ENCODE measurements at regions not wholly inside any gene's neighbourhood (a gene's known extent, or its start where the extent isn't known, plus 50 kb on each side); places are given as distances from the start of the nearest gene placed in this dataset.
"Not testable (repeated sequence)": the region's sequence is repeated elsewhere in the genome, so short reads cannot be mapped to it uniquely, and the experiment has no call there.

DNA sequence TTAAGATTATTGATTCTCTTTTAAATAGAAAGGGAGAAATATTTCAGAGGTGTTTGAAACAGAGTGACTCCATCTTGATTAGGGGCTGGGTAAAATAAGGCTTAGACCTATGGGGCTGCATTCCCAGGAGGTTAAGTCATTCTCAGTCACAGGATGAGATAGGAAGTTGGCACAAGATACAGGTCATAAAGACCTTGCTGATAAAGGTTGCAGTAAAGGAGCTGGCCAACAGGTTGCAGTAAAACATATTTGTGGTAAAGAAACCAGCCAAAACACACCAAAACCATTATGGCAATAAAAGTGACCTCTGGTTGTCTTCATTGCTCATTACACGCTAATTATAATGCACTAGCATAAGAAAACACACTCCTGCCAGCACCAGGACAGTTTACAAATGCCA lies 165.0 kb downstream of the SPIN4 start:
- no peak for DNase-seq (ENCODE audit: low read depth in 3 of 3, low spot score in 2 of 3)

DNA sequence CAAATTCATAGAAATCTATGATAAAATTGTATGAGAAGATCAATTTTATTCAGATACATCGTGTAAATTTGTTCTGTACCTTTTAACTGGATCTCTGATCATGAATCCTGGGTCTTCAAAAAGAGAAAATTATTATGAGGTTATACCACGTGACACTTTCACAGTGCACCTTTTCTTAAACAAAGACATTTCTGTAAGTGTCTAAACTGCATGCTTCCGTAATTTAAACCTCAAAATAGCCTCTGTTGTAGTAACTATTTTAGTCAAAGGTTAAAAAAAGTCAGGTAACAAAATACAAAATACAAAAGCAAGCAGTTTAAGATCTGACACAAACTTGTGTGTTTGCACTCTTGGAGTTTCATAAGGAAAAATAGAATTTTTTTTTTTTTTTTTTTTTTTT lies 171.3 kb downstream of the SPIN4 start:
- DNase-seq (ENCODE audit: low read depth in 3 of 3, low spot score in 2 of 3): not testable (repeated sequence)

DNA sequence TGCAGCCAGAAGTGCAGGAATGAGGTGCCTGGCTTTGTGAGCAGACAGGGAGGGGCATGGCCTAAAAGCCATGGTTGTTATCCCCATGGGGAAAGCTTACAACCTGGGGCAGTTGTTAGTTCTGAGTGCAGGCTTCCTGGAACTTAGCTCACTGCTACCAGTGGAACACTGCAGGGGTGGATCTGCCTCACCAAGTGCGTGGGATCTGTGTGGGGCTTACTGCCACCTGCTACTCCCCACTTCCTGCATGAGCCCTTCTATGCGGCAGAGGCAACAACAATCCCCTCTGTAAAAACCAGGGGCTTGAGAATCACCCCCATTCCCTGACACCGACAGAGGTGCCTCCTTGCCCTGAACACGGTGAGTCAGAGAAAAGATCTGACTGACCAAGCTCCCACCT lies 174.6 kb downstream of the SPIN4 start:
- DNase-seq (ENCODE audit: low read depth in 3 of 3, low spot score in 2 of 3): not testable (repeated sequence)

DNA sequence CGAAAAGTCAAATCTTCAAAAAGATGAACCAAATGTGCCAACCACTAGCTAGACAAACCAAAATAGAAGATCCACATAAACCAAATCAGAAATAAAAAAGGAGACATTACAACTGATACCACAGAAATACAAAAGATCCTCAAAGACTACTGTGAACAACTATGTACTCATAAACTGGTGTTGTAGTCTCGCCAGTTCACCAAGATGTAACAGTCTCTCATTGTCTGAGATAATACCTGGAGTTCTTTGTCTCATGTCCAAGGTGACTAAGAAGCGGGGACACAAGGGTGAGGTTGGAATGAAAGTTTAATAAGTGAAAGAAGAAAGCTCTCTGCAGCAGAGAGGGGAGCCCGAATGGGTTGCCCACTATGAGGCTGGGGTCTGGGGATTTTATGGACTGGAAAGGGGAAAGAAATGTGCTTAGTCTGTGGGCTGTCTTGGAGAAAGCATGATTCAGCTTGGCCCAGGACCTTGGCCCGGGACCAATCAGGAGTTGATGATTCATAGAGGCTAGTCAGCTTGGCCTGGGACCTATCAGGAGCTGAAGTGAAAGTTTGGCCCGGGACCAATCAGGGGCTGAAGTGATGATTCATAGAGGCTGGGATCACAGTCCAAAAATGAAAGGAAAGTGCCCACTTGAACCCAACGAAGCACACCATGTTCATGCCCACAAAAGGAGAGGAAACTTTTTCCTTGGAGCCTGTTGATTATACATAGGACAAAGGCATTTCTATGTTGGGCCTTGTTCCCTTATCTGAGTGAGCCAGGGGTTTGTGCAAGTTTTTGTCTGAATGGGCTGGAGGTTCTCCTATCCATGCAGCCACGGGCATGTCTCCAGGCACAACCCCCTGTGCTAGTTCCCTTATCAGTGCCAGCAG lies 177.1 kb downstream of the SPIN4 start:
- DNase-seq (ENCODE audit: low read depth in 3 of 3, low spot score in 2 of 3): not testable (repeated sequence)

DNA sequence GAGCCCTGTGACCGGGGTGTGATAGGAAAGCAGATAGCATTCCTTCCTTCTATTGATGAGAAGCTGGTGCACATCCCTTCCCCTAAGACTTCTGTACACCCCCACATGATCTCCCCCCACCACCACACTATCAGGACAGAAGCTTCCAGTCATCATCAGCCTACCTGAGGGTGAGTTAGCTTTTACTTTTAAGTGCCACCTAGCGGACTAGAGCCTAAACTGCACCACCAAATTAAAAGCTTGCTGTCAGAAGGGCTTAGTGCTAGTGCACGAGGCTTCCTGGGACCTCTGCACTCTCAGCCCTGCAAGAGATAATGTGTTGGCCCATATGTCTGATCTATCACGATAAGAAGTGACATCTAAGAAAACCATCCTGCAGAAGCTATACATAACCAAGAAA lies 181.7 kb downstream of the SPIN4 start:
- DNase-seq (ENCODE audit: low read depth in 3 of 3, low spot score in 2 of 3): not testable (repeated sequence)

DNA sequence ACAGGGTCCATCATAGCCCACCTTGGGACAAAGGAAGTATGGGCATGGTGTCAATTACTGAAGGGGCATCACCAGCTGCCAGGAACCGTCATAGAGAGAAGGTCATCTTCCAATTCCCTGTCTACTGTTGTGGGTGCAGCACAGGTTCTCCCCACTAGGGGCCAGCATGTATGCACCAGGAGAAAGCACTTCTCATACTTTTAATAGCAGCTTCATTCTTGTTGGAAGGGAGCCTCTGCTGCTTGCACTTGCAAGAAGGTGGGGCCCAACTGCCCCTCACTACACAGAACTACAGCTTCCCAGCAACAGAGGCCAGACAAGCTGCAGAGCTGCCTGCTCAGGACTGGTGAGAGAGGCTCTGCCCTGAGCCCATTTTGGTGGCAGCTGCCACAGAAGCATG lies 182.2 kb downstream of the SPIN4 start:
- not testable (repeated sequence) for DNase-seq (ENCODE audit: low read depth in 3 of 3, low spot score in 2 of 3)

DNA sequence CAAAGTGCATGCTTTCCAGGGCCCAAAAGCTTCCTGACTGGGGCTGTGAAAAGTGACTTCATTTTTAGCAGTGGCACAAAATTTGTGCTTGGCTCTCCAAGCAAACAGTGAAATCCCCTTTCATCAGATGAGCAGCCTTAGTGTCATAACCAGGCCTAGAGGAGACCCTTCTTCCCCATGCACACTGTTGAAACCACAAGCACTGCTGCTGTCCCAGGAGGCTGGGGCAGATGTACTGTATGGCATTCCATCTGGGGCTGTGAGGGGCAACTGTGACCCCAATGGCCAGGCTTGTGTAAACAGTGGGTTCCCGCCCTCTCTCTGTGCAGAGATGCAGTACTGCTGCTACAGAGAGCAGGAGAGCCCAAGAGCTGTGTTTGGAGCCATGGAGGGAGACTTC lies 184.1 kb downstream of the SPIN4 start:
- DNase-seq (ENCODE audit: low read depth in 3 of 3, low spot score in 2 of 3): not testable (repeated sequence)

DNA sequence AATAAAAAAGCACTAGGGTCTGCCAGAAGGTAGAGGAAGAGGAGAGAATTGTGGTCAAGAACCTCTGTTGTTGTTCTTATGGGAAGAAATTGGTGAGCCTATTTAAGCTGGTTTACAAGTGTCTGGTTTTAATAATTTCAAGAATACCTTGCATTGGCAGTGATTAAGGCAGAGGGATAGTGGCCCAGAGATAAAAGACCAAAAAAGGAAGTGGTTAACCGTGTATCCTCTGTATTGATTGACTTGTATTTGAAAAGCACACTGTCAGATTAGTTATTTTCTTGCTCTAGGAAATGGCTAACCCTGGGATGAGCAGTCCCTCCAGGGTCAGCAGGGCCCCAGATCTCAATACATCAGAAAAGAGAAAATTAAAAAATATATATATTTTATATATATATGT lies 190.1 kb downstream of the SPIN4 start:
- DNase-seq (ENCODE audit: low read depth in 3 of 3, low spot score in 2 of 3): not testable (repeated sequence)

DNA sequence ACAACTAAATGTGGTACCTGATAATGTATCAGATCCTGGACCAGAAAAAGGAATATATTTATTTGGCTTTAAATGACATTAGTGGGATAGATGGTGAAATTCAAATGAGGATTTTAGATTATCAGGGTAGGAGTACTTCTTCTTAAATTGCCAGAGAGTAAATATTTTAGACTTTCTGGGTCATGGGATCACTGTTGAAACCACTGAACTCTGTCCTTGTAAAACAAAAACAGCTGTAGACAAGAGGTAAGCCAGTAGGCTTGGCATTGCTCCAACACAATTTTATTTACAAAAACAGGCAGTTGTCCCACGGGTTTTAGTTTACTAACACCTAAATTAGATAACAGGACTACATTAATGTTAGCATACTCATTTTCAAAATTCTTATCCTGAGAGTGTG lies 190.8 kb downstream of the SPIN4 start:
- DNase-seq (ENCODE audit: low read depth in 3 of 3, low spot score in 2 of 3): not testable (repeated sequence)

DNA sequence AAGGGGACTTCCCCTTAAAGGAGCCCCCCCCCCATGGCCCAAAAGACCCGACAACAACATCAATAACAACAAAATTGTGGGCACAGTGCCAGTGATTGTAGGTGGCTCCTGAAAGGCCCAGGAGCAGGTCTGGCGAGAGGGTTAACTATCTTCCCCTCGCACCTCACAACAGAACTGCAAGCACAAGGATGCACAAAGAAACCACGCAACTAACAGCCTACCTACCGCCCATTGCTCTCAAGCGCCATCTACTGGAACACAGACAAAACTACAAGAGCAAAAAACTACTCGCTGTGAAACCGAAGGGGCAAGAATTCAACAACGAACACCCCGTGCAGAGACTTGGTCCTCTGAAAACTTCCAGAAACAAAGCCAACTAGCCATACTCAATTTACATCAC lies 205.6 kb downstream of the SPIN4 start:
- not testable (repeated sequence) for DNase-seq (ENCODE audit: low read depth in 3 of 3, low spot score in 2 of 3)

DNA sequence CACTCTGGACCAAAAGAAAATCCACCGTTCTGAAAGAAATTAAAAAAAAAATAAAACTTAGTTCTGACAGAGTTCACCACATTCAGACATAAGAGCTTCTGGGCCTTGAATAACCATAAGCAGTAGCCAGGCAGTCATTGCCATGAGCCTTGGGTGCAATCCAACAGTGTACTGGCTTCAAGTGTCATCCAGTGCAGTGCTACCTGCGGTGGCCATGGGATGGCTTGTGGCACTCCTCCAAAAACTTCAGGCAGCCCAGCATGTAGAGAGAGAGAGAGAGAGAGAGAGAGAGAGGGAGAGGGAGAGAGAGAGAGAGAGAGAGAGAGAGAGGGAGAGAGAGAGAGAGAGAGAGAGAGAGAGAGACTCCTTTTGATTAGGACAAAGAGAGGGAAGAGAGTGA lies 208.5 kb downstream of the SPIN4 start:
- not testable (repeated sequence) for DNase-seq (ENCODE audit: low read depth in 3 of 3, low spot score in 2 of 3)

DNA sequence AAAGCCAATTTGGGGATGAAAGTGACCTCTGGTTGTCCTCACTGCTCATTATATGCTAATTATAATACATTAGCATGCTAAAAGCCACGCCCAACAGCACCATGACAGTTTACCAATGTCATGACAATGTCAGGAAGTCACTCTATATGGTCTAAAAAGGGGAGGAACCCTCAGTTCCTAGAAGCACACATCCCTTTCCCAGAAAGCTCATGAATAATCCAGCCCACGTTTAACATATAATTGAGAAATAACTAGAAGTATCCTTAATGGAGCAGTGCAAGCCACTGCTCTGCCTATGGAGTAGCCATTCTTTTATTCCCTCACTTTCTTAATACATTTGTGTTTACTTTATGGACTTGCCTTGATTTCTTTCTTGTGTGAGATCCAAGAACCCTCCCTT lies 215.3 kb downstream of the SPIN4 start:
- not testable (repeated sequence) for DNase-seq (ENCODE audit: low read depth in 3 of 3, low spot score in 2 of 3)

DNA sequence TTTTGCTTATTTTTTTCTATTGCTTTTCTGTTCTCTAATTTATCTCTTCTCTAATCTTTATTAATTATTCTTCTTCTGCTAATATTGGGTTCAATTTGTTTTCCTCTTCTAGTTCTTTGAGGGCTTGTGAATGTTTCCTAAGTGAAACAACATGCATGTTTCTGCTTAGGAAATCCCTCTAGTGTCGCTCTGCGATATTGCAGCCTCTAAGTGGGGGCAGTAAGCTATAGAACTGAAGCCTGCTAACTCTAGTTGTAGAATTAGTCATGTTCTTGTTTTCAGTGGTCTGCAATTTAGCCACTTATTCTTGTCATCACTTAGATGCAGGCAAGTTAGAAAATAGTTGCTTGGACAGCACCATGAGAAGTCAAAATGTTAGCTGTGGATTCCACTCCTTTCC lies 222.6 kb downstream of the SPIN4 start:
- DNase-seq (ENCODE audit: low read depth in 3 of 3, low spot score in 2 of 3): no peak

DNA sequence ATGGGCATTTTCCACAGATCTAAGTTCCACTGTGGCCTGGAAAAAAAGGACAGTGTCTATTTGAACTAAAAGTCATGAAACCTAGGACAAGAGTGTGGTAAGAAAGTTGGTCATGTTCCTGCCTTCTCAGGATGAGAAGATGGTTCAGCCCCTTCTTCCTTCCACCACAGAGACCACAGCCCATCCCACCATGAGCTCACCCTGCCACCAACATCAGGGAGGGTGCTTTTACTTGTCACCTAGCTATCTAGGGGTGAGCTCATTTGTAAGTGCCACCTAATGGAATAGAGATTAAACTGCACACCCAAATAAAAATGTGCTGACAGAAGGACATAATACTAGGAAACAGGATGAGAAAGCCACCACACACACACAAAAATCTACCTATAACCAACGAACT lies 235.9 kb downstream of the SPIN4 start:
- DNase-seq (ENCODE audit: low read depth in 3 of 3, low spot score in 2 of 3): no peak

DNA sequence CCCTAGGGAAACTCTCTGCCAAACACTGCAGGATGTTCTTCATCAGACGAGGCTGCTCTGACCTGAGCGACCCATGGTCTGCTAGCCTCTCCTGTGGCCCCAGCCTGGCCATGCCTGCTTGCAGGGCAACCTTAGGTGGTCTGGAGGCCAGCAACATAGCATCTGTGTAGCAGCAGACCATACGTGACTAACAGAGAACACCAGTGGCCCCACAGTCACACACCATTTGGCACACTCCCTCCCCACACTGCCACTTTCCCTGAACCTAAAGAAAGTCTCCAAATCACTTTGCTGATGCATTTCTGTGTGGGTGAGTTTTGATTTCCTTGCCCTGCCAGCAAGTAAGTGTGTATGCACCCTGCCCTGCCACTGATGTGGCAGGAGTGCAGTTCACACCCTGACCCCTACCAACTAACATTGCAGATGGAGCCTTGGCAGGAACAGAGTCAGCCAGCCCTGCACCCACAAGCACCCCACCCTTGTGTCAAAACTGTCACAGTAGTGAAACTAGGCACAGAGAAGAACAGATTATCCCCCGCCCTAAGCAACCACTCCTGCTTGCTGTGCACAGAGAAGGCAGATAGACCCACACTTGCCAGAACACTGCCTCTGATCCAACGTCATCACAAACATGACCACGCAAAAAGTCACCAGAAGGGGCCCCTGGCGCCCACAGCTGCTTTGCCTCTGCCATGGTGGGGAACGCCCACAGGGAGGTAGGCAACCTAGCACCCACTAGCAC lies 249.1 kb downstream of the SPIN4 start:
- DNase-seq (ENCODE audit: low read depth in 3 of 3, low spot score in 2 of 3): no peak

DNA sequence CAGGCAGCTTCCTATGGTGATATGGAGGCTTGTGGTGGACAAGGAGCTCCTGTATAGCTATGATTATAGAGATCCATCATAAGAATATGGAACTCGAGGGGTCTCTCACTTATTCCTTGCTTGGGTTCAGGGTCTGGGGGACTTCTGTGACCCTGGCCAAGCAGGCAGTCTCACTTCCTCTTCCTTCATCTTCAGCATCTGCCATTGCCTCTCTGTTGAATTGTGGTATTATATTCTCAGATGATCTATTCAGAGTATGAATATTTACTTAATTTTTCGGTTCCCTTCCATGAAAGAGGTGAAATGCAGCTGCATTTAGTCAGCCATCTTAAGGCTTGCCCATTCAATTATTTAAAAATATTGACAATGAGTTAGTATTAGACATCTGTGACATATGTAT lies 292.9 kb downstream of the SPIN4 start:
- no peak for DNase-seq (ENCODE audit: low read depth in 3 of 3, low spot score in 2 of 3)

DNA sequence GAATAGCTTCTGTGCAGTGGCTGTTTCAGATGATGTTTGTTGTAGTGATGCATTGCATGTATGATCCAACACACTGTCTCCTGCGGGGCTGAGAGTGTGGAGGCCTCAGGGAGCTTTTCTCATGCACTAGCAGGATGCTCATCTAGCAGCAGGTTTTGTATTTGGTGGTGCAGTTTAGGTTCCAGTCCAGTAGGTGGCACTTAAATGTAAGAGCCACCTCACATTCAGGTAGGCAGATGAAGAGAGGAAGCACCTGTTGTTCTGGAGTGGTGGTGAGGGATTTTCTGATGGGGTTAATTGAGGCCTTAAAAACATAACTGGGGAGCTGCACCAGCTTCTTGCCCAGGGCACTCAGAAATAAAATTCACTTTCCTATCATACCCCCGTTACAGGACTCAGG lies 300.9 kb downstream of the SPIN4 start:
- no peak for DNase-seq (ENCODE audit: low read depth in 3 of 3, low spot score in 2 of 3)

DNA sequence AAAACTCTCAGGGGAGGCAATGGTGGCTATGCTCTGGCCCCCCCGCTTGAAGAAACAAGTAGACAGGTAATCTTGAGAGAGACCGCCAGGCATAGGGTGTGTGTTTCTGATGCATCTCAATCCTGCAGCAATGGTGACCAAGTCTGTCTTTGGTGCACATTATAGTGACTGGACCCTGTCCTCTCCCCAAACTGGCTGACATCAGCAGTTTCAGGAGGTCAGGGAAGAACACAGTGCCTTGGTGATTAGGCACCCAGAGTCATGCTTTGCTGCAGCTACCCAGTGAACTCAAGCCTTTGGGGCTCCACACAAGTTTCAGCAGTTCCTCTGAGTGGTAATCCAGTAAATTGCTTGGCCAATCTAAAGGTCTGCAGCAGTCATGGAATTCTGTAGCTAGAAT lies 318.3 kb downstream of the SPIN4 start:
- DNase-seq (ENCODE audit: low read depth in 3 of 3, low spot score in 2 of 3): no peak

DNA sequence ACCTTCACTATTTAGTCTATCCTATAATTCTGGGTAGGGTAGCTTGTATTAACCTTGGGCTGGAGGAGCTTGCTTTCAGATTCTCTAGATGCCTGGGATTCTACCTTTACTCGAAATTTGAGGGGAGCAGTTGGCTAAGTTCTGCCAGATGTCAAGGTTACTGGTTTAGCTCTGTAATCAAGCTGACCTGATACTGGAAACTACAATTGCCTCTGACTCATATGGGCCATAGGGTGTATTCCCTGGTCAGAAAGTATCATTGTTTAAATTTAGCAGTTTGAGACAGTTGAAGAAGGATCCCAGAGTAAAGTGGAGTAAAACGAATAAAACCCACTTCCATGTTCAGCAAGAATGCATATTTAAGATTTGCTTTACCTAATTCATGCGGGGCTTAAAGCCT lies 337.6 kb downstream of the SPIN4 start:
- DNase-seq (ENCODE audit: low read depth in 3 of 3, low spot score in 2 of 3): no peak

DNA sequence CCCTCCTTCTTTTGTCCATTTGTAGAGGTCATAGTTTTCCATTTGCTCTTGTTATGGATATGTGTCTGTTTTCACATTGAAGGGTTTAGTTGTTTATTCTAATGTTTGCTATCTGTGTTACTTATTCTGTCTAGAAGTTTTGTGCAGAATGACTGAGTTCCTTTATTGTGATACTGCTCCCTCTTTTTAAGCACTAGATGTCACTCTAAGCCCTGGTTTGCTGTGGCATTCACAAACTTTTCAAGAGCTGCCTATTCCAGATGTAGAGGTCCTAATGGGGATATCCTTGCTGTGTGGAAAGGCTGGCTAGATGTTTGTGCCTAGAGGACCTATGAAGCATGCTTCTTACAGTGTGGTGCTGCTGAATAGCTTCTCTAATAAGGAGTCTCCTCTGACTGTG lies 338.6 kb downstream of the SPIN4 start:
- no peak for DNase-seq (ENCODE audit: low read depth in 3 of 3, low spot score in 2 of 3)

DNA sequence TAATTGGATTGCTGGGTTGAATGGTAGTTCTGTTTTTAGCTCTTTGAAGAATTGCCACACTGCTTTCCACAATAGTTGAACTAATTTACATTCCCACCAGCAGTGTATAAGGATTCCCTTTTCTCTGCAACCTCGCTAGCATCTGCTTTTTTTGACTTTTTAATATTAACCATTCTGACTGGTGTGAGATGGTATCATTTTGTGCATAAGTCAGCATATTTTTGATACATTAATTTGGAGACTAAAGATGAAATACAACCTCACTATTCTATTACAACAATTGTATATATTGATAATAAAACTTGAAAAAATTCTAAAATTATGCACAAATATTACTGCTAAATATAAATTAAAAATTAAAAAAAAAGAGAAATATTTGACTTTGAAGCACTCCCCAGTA lies 350.9 kb downstream of the SPIN4 start:
- not testable (repeated sequence) for DNase-seq (ENCODE audit: low read depth in 3 of 3, low spot score in 2 of 3)

Measured in right renal cortex interstitium (tissue), 3 donors.